ENCODE measurements at regions not wholly inside any gene's neighbourhood (a gene's known extent, or its start where the extent isn't known, plus 50 kb on each side); places are given as distances from the start of the nearest gene placed in this dataset.
A peak's percentile ranks its signal among the peaks of the same experiment; 100 is the strongest.

GRCh38 chr9:108687006-108687987 lies 168.5 kb downstream of the ACTL7B start:
- no peaks in the 10 kb centered on the region for H3K36me3 ChIP-seq (ENCODE audit: control insufficient read depth, insufficient read depth, low read length)
- peak in 5 of 6 donors; percentile 20 to 94 (median 48) for DNase-seq (ENCODE audit: low read depth in 4 of 6, low spot score in 6 of 6)
- H3K9me3 ChIP-seq (ENCODE audit: control insufficient read depth, insufficient read depth, low read length), result no peaks in the 10 kb centered on the region
- H3K4me3 ChIP-seq (ENCODE audit: low read depth, low read length), result no peak overlapping the region
- H3K4me1 ChIP-seq (ENCODE audit: control insufficient read depth, insufficient read depth, low read length), result no peaks in the 10 kb centered on the region
- WGBS (ENCODE audit: insufficient coverage), result 55% methylated on average over 5 of the region's 8 CpGs
- H3K27me3 ChIP-seq (ENCODE audit: control insufficient read depth, insufficient read depth, low read length), result no peaks in the 10 kb centered on the region
- no peak overlapping the region for H3K27ac ChIP-seq (ENCODE audit: low read depth, low read length)

- Histone ChIP-seq H3K27me3 (ENCODE audit: control insufficient read depth, insufficient read depth, low read length) (no peaks in the 10 kb centered on the region), H3K4me3 (ENCODE audit: low read depth, low read length) (no peak overlapping the region), H3K27ac (ENCODE audit: low read depth, low read length) (no peak overlapping the region), H3K36me3 (ENCODE audit: control insufficient read depth, insufficient read depth, low read length) (no peaks in the 10 kb centered on the region), H3K9me3 (ENCODE audit: control insufficient read depth, insufficient read depth, low read length) (no peaks in the 10 kb centered on the region), H3K4me1 (ENCODE audit: control insufficient read depth, insufficient read depth, low read length) (peaks cover 3% of the 10 kb centered on the region)
- DNase-seq (ENCODE audit: low read depth in 4 of 6, low spot score in 6 of 6), result no peak
- WGBS (ENCODE audit: insufficient coverage), result 92% methylated on average over 2 of the region's 4 CpGs
These were observed 171.3 kb downstream of the ACTL7B start for GRCh38 chr9:108684288-108685025.

- Histone ChIP-seq H3K27ac (ENCODE audit: low read depth, low read length) (no peak overlapping the region), H3K4me3 (ENCODE audit: low read depth, low read length) (no peak overlapping the region), H3K36me3 (ENCODE audit: control insufficient read depth, insufficient read depth, low read length) (no peaks in the 10 kb centered on the region), H3K9me3 (ENCODE audit: control insufficient read depth, insufficient read depth, low read length) (no peaks in the 10 kb centered on the region), H3K27me3 (ENCODE audit: control insufficient read depth, insufficient read depth, low read length) (no peaks in the 10 kb centered on the region), H3K4me1 (ENCODE audit: control insufficient read depth, insufficient read depth, low read length) (peaks cover 3% of the 10 kb centered on the region)
- no peak for DNase-seq (ENCODE audit: low read depth in 4 of 6, low spot score in 6 of 6)
- no CpG with 5 or more reads among the region's 5 CpGs for WGBS (ENCODE audit: insufficient coverage)
These were observed 172.5 kb downstream of the ACTL7B start for GRCh38 chr9:108683245-108683644.

DNA sequence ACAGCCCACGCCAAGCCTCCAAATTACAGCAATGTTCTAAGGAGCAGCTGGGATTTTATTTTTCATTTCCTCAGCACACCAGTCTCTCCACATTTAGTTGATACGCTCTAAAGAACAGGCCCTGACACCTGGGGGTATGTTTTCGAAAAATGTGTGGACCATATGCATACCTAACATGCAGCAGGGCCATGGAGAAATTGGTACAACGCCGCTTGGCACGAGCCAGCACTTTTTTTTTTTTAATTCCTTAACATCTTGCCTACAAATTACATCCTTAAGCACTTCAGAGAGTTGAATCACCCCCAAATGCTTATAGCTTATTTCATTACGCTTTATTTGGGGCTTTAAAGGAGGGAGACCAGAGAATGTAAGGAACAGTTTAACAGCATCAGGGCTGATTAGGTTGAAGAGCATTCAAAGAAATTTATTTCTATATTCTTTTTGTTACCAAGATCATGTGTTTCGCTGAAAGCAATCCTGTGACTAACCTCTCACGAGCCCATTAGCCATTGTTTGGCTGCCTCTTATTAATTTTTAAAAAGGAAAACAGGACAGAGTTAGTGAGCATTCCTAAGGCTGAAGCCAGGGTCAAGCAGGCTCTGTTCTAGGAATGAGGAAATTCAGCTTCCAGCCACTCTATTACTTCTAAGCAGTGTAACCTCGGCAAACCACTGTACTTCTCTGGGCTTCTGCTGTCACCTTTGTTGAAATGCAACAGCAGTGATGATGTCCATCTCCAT lies 173.8 kb downstream of the ACTL7B start:
- WGBS (ENCODE audit: insufficient coverage), result 63% methylated on average over 5 of the region's 10 CpGs
- peaks cover 3% of the 10 kb centered on the region for H3K4me1 ChIP-seq (ENCODE audit: control insufficient read depth, insufficient read depth, low read length)
- no peaks in the 10 kb centered on the region for H3K9me3 ChIP-seq (ENCODE audit: control insufficient read depth, insufficient read depth, low read length)
- no peaks in the 10 kb centered on the region for H3K36me3 ChIP-seq (ENCODE audit: control insufficient read depth, insufficient read depth, low read length)
- no peak overlapping the region for H3K27ac ChIP-seq (ENCODE audit: low read depth, low read length)
- H3K4me3 ChIP-seq (ENCODE audit: low read depth, low read length), result no peak overlapping the region
- H3K27me3 ChIP-seq (ENCODE audit: control insufficient read depth, insufficient read depth, low read length), result no peaks in the 10 kb centered on the region
- peak in 1 of 6 donors; percentile 82 for DNase-seq (ENCODE audit: low read depth in 4 of 6, low spot score in 6 of 6)

- H3K27ac ChIP-seq (ENCODE audit: low read depth, low read length), result no peak overlapping the region
- no peak for DNase-seq (ENCODE audit: low read depth in 4 of 6, low spot score in 6 of 6)
- H3K4me1 ChIP-seq (ENCODE audit: control insufficient read depth, insufficient read depth, low read length), result peaks cover 7% of the 10 kb centered on the region
- H3K9me3 ChIP-seq (ENCODE audit: control insufficient read depth, insufficient read depth, low read length), result no peaks in the 10 kb centered on the region
- WGBS (ENCODE audit: insufficient coverage), result no CpG with 5 or more reads among the region's 4 CpGs
- H3K36me3 ChIP-seq (ENCODE audit: control insufficient read depth, insufficient read depth, low read length), result no peaks in the 10 kb centered on the region
- H3K27me3 ChIP-seq (ENCODE audit: control insufficient read depth, insufficient read depth, low read length), result no peaks in the 10 kb centered on the region
- H3K4me3 ChIP-seq (ENCODE audit: low read depth, low read length), result no peak overlapping the region
These were observed 174.8 kb downstream of the ACTL7B start for GRCh38 chr9:108680946-108681345.

GRCh38 chr9:108677776-108678175 lies 178.0 kb downstream of the ACTL7B start:
- Histone ChIP-seq H3K27ac (ENCODE audit: low read depth, low read length) (no peak overlapping the region), H3K36me3 (ENCODE audit: control insufficient read depth, insufficient read depth, low read length) (no peaks in the 10 kb centered on the region), H3K4me1 (ENCODE audit: control insufficient read depth, insufficient read depth, low read length) (peaks cover 7% of the 10 kb centered on the region), H3K4me3 (ENCODE audit: low read depth, low read length) (no peak overlapping the region), H3K27me3 (ENCODE audit: control insufficient read depth, insufficient read depth, low read length) (no peaks in the 10 kb centered on the region), H3K9me3 (ENCODE audit: control insufficient read depth, insufficient read depth, low read length) (no peaks in the 10 kb centered on the region)
- WGBS (ENCODE audit: insufficient coverage), result 100% methylated on average over 1 of the region's 6 CpGs
- no peak for DNase-seq (ENCODE audit: low read depth in 4 of 6, low spot score in 6 of 6)

GRCh38 chr9:108676355-108676754 lies 179.4 kb downstream of the ACTL7B start:
- 75% methylated on average over 2 of the region's 4 CpGs for WGBS (ENCODE audit: insufficient coverage)
- H3K9me3 ChIP-seq (ENCODE audit: control insufficient read depth, insufficient read depth, low read length), result no peaks in the 10 kb centered on the region
- H3K4me1 ChIP-seq (ENCODE audit: control insufficient read depth, insufficient read depth, low read length), result peaks cover 3% of the 10 kb centered on the region
- no peak overlapping the region for H3K27ac ChIP-seq (ENCODE audit: low read depth, low read length)
- no peaks in the 10 kb centered on the region for H3K36me3 ChIP-seq (ENCODE audit: control insufficient read depth, insufficient read depth, low read length)
- no peak overlapping the region for H3K4me3 ChIP-seq (ENCODE audit: low read depth, low read length)
- H3K27me3 ChIP-seq (ENCODE audit: control insufficient read depth, insufficient read depth, low read length), result no peaks in the 10 kb centered on the region
- DNase-seq (ENCODE audit: low read depth in 4 of 6, low spot score in 6 of 6), result peak in 1 of 6 donors; percentile 32

DNA sequence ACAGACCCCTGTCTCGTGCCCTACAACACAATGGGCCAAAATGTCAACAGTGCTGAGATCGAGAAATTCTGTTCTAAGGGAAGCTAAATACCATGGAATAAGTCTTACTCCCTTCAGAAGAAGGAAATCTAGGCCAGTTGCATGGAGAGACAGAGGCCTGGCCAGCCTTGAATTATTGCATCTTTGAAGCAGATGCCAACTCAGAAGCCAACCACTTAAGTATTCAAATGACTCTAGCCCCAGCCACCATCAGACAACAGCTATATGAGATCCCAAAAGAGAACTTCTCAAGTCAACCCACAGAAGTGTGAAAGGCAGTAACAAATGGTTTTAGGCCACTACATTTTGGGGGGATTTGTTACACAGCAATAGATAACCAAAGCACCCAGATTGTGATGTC lies 180.1 kb downstream of the ACTL7B start:
- Histone ChIP-seq H3K9me3 (ENCODE audit: control insufficient read depth, insufficient read depth, low read length) (no peaks in the 10 kb centered on the region), H3K27ac (ENCODE audit: low read depth, low read length) (no peak overlapping the region), H3K4me1 (ENCODE audit: control insufficient read depth, insufficient read depth, low read length) (peaks cover 3% of the 10 kb centered on the region), H3K27me3 (ENCODE audit: control insufficient read depth, insufficient read depth, low read length) (no peaks in the 10 kb centered on the region), H3K4me3 (ENCODE audit: low read depth, low read length) (no peak overlapping the region), H3K36me3 (ENCODE audit: control insufficient read depth, insufficient read depth, low read length) (no peaks in the 10 kb centered on the region)
- no peak for DNase-seq (ENCODE audit: low read depth in 4 of 6, low spot score in 6 of 6)
- WGBS (ENCODE audit: insufficient coverage), result 56% methylated on average over 1 of the region's 2 CpGs

- Histone ChIP-seq H3K4me3 (ENCODE audit: low read depth, low read length) (no peak overlapping the region), H3K27me3 (ENCODE audit: control insufficient read depth, insufficient read depth, low read length) (no peaks in the 10 kb centered on the region), H3K27ac (ENCODE audit: low read depth, low read length) (no peak overlapping the region), H3K36me3 (ENCODE audit: control insufficient read depth, insufficient read depth, low read length) (no peaks in the 10 kb centered on the region), H3K4me1 (ENCODE audit: control insufficient read depth, insufficient read depth, low read length) (peaks cover 3% of the 10 kb centered on the region), H3K9me3 (ENCODE audit: control insufficient read depth, insufficient read depth, low read length) (no peaks in the 10 kb centered on the region)
- no peak for DNase-seq (ENCODE audit: low read depth in 4 of 6, low spot score in 6 of 6)
- 100% methylated on average over 6 of the region's 6 CpGs for WGBS (ENCODE audit: insufficient coverage)
These were observed 180.8 kb downstream of the ACTL7B start for GRCh38 chr9:108674766-108675530.
